SK-N-SH (cell line): ENCODE measurements at regions not wholly inside any gene's neighbourhood (a gene's known extent, or its start where the extent isn't known, plus 50 kb on each side); places are given as distances from the start of the nearest gene placed in this dataset.

ENCODE experiments used
- CHD2 ChIP-seq: fragments of 150-350 bp; IDR thresholded peaks from 2 replicates; pipeline ENCODE4 v1.6.1; 2018; ENCODE audit warnings: low read length; ENCODE audit not compliant: partially characterized antibody
- EP300 ChIP-seq, 2 experiments: IDR thresholded peaks; 2 replicates each; pipeline versions ENCODE4 v1.4.0 to v1.6.1; 2012; ENCODE audit warnings: borderline replicate concordance in 1 of 2, low read depth in 1 of 2, low read length in 1 of 2
- EZH2phosphoT487 ChIP-seq: fragments of 200-600 bp; sonication (generic); IDR thresholded peaks from 2 replicates; pipeline ENCODE4 v1.6.1; 2017; ENCODE audit warnings: low read depth, mixed run types, mild to moderate bottlenecking, antibody characterized with exemption, moderate library complexity, borderline replicate concordance
- NRF1 ChIP-seq: IDR thresholded peaks from 2 replicates; pipeline ENCODE4 v1.6.1; 2012; ENCODE audit warnings: low read depth, mild to moderate bottlenecking, low read length
- POLR2AphosphoS5 ChIP-seq: IDR thresholded peaks from 2 replicates; pipeline ENCODE4 v1.6.1; 2012; ENCODE audit warnings: low read depth, low read length
- RFX5 ChIP-seq: IDR thresholded peaks from 2 replicates; pipeline ENCODE4 v1.6.1; 2012; ENCODE audit warnings: mild to moderate bottlenecking, improper control_type of control experiment, low read length
- TAF1 ChIP-seq: IDR thresholded peaks from 2 replicates; pipeline ENCODE4 v1.6.1; 2012; ENCODE audit warnings: low read depth, mild to moderate bottlenecking, low read length, moderate library complexity, borderline replicate concordance
- TF ChIP-seq, protein P1 (sequence below): fragments of 200-600 bp; sonication (generic); IDR thresholded peaks from 2 replicates; pipeline ENCODE4 v1.6.1; 2017; ENCODE audit warnings: antibody characterized with exemption, mild to moderate bottlenecking, moderate library complexity
- TF ChIP-seq, protein P2 (sequence below): IDR thresholded peaks from 2 replicates; pipeline ENCODE4 v1.4.0; 2012; ENCODE audit warnings: low read depth, borderline replicate concordance
- TF ChIP-seq, protein P3 (sequence below): IDR thresholded peaks from 2 replicates; pipeline ENCODE4 v1.4.0; 2012; ENCODE audit warnings: low read depth
- TF ChIP-seq, protein P4 (sequence below): IDR thresholded peaks from 2 replicates; pipeline ENCODE4 v1.6.1; 2012; ENCODE audit warnings: mild to moderate bottlenecking, low read depth, low read length, moderate library complexity

DNA sequence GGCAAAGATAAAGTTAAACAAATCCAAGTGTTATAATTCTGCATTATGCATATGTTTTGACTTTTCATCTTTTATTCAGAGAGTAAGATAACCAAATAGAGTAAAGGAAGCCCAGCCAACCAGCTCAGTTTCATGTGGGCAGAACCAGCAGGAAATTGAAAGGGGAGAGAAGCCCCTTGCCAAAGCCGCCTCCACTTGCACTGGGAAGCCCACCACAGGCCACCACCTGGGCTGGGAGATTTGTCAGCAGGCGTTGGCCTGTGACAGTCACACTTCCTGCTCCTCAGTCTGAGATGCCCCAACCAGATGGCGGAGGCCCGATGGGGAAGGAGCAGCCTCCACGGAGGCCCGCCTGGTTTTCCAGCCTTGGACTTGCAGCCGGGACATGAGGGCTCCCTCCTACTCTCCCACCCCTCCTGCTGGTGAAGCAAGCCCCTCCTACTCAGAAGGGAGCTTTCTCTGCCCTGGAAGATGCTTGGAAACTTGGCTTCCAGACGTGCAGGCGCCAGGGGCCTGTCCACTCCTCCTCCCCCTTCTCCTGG lies 166.8 kb upstream of the SULF2 start:
- TF ChIP-seq CHD2 (no peak), EP300 (IDR thresholded peaks at IDR 0.05; ENCODE audit: borderline replicate concordance in 1 of 2, low read depth in 1 of 2, low read length in 1 of 2) (no peak), EZH2phosphoT487 (no peak), POLR2AphosphoS5 (no peak), NRF1 (no peak), TAF1 (no peak), RFX5 (no peak)
- TF ChIP-seq, protein P1, sequence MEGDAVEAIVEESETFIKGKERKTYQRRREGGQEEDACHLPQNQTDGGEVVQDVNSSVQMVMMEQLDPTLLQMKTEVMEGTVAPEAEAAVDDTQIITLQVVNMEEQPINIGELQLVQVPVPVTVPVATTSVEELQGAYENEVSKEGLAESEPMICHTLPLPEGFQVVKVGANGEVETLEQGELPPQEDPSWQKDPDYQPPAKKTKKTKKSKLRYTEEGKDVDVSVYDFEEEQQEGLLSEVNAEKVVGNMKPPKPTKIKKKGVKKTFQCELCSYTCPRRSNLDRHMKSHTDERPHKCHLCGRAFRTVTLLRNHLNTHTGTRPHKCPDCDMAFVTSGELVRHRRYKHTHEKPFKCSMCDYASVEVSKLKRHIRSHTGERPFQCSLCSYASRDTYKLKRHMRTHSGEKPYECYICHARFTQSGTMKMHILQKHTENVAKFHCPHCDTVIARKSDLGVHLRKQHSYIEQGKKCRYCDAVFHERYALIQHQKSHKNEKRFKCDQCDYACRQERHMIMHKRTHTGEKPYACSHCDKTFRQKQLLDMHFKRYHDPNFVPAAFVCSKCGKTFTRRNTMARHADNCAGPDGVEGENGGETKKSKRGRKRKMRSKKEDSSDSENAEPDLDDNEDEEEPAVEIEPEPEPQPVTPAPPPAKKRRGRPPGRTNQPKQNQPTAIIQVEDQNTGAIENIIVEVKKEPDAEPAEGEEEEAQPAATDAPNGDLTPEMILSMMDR = no peak
- TF ChIP-seq, protein P2, sequence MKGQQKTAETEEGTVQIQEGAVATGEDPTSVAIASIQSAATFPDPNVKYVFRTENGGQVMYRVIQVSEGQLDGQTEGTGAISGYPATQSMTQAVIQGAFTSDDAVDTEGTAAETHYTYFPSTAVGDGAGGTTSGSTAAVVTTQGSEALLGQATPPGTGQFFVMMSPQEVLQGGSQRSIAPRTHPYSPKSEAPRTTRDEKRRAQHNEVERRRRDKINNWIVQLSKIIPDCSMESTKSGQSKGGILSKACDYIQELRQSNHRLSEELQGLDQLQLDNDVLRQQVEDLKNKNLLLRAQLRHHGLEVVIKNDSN = no peak
- TF ChIP-seq, protein P3, sequence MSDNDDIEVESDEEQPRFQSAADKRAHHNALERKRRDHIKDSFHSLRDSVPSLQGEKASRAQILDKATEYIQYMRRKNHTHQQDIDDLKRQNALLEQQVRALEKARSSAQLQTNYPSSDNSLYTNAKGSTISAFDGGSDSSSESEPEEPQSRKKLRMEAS = no peak
- TF ChIP-seq, protein P4, sequence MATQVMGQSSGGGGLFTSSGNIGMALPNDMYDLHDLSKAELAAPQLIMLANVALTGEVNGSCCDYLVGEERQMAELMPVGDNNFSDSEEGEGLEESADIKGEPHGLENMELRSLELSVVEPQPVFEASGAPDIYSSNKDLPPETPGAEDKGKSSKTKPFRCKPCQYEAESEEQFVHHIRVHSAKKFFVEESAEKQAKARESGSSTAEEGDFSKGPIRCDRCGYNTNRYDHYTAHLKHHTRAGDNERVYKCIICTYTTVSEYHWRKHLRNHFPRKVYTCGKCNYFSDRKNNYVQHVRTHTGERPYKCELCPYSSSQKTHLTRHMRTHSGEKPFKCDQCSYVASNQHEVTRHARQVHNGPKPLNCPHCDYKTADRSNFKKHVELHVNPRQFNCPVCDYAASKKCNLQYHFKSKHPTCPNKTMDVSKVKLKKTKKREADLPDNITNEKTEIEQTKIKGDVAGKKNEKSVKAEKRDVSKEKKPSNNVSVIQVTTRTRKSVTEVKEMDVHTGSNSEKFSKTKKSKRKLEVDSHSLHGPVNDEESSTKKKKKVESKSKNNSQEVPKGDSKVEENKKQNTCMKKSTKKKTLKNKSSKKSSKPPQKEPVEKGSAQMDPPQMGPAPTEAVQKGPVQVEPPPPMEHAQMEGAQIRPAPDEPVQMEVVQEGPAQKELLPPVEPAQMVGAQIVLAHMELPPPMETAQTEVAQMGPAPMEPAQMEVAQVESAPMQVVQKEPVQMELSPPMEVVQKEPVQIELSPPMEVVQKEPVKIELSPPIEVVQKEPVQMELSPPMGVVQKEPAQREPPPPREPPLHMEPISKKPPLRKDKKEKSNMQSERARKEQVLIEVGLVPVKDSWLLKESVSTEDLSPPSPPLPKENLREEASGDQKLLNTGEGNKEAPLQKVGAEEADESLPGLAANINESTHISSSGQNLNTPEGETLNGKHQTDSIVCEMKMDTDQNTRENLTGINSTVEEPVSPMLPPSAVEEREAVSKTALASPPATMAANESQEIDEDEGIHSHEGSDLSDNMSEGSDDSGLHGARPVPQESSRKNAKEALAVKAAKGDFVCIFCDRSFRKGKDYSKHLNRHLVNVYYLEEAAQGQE = no peak
